SH-SY5Y (cell line): ENCODE measurements at regions not wholly inside any gene's neighbourhood (a gene's known extent, or its start where the extent isn't known, plus 50 kb on each side); places are given as distances from the start of the nearest gene placed in this dataset.

ENCODE experiments used
- GATA2 ChIP-seq: IDR thresholded peaks from 2 replicates; pipeline ENCODE4 v1.6.1; 2011; ENCODE audit warnings: mild to moderate bottlenecking, low read depth, low read length
- GATA3 ChIP-seq: IDR thresholded peaks from 2 replicates; pipeline ENCODE4 v1.6.1; 2011; ENCODE audit warnings: low read depth, mild to moderate bottlenecking, low read length, moderate library complexity

DNA sequence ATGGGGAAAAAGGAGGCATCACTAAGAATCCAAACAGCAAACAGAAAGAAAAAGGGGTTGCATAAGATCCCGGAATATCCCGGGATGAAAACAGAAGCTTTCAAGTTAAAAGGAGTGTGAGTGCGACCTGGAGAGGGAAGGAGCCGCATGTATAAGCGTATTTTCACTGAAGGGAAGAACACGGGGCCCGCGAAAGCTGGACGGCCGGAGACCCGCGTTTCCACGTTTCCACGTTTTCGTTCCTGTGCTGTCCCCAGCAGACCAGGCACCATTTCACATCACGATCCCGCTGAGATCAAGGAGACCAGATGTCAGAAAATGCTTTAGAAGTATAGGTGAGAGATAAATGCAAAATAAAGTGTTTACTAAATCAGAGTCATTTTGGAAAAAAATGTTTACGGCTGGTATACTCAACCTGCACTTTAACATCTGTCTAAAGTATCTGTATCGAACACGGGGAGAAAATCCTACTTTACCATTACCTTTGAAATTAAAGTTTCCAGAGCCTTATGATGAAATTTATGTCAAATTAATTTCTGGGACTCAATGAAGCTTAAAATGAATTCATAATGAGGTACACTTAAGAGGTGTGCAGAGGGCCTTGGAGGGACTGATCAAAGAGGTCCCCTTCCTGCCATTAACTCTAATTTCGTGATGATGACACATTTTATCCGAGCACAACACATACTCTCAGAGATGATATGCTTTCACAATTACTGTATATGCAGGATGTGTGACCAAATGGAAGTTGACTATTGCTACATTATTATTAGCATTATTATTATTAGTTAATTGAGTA is 71.0 kb upstream of the SALL3 start:
- TF ChIP-seq GATA2 (no peak), GATA3 (no peak)
